ENCODE measurements at regions not wholly inside any gene's neighbourhood (a gene's known extent, or its start where the extent isn't known, plus 50 kb on each side); places are given as distances from the start of the nearest gene placed in this dataset.
"Not testable (repeated sequence)": the region's sequence is repeated elsewhere in the genome, so short reads cannot be mapped to it uniquely, and the experiment has no call there.

DNA sequence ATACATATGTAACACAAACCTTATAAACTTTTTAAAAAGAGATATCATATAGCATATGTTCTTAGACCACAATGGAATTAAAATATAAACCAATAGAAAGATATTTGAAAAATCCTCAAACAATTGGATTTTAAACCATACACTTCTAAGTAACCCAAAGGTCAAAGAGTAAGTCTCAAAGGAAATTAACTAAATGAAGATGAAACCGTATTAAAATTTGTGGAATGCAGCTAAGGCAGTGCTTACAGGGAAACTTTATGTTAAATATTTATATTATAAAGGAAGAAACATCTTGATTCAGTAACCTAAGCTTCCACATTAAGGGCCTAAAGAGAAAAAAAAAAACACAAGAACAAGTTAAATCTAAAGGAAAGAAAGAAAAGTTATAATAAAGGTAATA lies 966.1 kb downstream of the SLC4A3 start:
- Histone ChIP-seq H3K36me3 (ENCODE audit: insufficient read depth, low read length) (no peaks in the 10 kb centered on the region), H3K79me2 (ENCODE audit: insufficient read depth, low read length) (no peaks in the 10 kb centered on the region), H3K4me3 (ENCODE audit: low read length, poor library complexity, severe bottlenecking) (no peak overlapping the region)

DNA sequence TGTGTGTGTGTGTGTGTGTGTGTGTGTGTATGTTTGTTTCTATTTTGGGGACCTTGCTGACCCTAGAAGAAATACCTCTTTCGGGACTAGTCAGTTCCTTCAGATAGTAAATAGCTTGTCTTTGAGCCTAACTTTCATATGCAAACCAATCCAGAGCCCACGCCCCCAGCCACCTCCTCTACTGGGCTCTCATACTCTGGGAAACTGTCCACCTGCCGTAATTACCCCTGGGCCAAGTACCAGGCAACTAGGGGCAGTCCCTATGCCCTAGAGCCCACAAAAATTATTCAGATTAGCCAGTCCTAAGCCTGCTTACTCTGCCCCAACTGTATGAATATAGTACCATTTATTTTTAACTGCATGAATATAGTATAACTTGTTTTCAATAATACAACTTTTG lies 970.4 kb downstream of the EPHA4 start:
- H2AFZ ChIP-seq (ENCODE audit: low read length): no peak overlapping the region
- no peaks in the 10 kb centered on the region for H3K9me3 ChIP-seq (ENCODE audit: insufficient read depth, low read depth, low read length)
- no peaks in the 10 kb centered on the region for H3K36me3 ChIP-seq (ENCODE audit: insufficient read depth, low read length)
- no peak for TF ChIP-seq EZH2phosphoT487 (IDR thresholded peaks at IDR 0.05; ENCODE audit: borderline replicate concordance)
- TF ChIP-seq, protein P1, sequence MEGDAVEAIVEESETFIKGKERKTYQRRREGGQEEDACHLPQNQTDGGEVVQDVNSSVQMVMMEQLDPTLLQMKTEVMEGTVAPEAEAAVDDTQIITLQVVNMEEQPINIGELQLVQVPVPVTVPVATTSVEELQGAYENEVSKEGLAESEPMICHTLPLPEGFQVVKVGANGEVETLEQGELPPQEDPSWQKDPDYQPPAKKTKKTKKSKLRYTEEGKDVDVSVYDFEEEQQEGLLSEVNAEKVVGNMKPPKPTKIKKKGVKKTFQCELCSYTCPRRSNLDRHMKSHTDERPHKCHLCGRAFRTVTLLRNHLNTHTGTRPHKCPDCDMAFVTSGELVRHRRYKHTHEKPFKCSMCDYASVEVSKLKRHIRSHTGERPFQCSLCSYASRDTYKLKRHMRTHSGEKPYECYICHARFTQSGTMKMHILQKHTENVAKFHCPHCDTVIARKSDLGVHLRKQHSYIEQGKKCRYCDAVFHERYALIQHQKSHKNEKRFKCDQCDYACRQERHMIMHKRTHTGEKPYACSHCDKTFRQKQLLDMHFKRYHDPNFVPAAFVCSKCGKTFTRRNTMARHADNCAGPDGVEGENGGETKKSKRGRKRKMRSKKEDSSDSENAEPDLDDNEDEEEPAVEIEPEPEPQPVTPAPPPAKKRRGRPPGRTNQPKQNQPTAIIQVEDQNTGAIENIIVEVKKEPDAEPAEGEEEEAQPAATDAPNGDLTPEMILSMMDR (conservative IDR thresholded peaks at IDR 0.05; ENCODE audit: low read length): no peak
- H4K20me1 ChIP-seq (ENCODE audit: insufficient read depth, low read length, poor library complexity, severe bottlenecking): no peaks in the 10 kb centered on the region
- H3K27me3 ChIP-seq (ENCODE audit: insufficient read depth, low read length, poor library complexity, severe bottlenecking): no peaks in the 10 kb centered on the region
- H3K9me2 ChIP-seq (replicated peaks; ENCODE audit: low read depth, low read length): no peaks in the 10 kb centered on the region
- H3K4me2 ChIP-seq (ENCODE audit: low read depth, low read length, poor library complexity, severe bottlenecking): no peak overlapping the region
- H3K9ac ChIP-seq (ENCODE audit: low read depth, low read length, poor library complexity, severe bottlenecking): no peak overlapping the region
- H3K4me1 ChIP-seq (ENCODE audit: insufficient read depth, low read length, poor library complexity, severe bottlenecking): no peaks in the 10 kb centered on the region
- no peak overlapping the region for H3K4me3 ChIP-seq (ENCODE audit: low read length, poor library complexity, severe bottlenecking)
- no peaks in the 10 kb centered on the region for H3F3A ChIP-seq (ENCODE audit: low read depth)
- no peaks in the 10 kb centered on the region for H3K79me2 ChIP-seq (ENCODE audit: insufficient read depth, low read length)

More for the DNA sequence above, 966.1 kb downstream of the SLC4A3 start:
- Histone ChIP-seq H3K4me1 (ENCODE audit: insufficient read depth, low read length, poor library complexity, severe bottlenecking) (no peaks in the 10 kb centered on the region), H3K9me2 (replicated peaks; ENCODE audit: low read depth, low read length) (no peaks in the 10 kb centered on the region), H3K27me3 (ENCODE audit: insufficient read depth, low read length, poor library complexity, severe bottlenecking) (no peaks in the 10 kb centered on the region), H4K20me1 (ENCODE audit: insufficient read depth, low read length, poor library complexity, severe bottlenecking) (no peaks in the 10 kb centered on the region), H2AFZ (ENCODE audit: low read length) (no peak overlapping the region), H3F3A (ENCODE audit: low read depth) (no peaks in the 10 kb centered on the region), H3K9ac (ENCODE audit: low read depth, low read length, poor library complexity, severe bottlenecking) (no peak overlapping the region), H3K9me3 (ENCODE audit: insufficient read depth, low read depth, low read length) (no peaks in the 10 kb centered on the region), H3K4me2 (ENCODE audit: low read depth, low read length, poor library complexity, severe bottlenecking) (no peak overlapping the region)
- TF ChIP-seq EZH2phosphoT487 (IDR thresholded peaks at IDR 0.05; ENCODE audit: borderline replicate concordance): no peak
- TF ChIP-seq, protein P1 (conservative IDR thresholded peaks at IDR 0.05; ENCODE audit: low read length): no peak

DNA sequence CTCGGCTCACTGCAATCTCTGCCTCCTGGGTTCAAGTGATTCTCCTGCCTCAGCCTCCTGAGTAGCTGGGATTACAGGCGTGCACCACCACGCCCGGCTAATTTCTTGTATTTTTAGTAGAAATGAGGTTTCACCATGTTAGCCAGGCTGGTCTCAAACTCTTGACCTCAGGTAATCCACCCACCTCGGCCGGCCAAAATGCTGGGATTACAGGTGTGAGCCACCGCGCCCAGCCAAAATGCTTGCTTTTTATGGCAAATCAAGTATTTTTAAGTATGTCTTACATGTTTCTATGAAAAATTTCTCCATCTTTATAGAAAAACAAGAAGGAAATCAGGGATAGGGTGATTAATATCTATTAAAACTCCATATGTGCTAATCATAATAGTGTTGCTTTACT lies 959.1 kb downstream of the EPHA4 start:
- not testable (repeated sequence) for H2AFZ ChIP-seq (ENCODE audit: low read length); H3K4me2 ChIP-seq (ENCODE audit: low read depth, low read length, poor library complexity, severe bottlenecking); H3K4me1 ChIP-seq (ENCODE audit: insufficient read depth, low read length, poor library complexity, severe bottlenecking); H3F3A ChIP-seq (ENCODE audit: low read depth); H3K27me3 ChIP-seq (ENCODE audit: insufficient read depth, low read length, poor library complexity, severe bottlenecking); H3K9me3 ChIP-seq (ENCODE audit: insufficient read depth, low read depth, low read length); H3K9ac ChIP-seq (ENCODE audit: low read depth, low read length, poor library complexity, severe bottlenecking); H3K79me2 ChIP-seq (ENCODE audit: insufficient read depth, low read length); H3K4me3 ChIP-seq (ENCODE audit: low read length, poor library complexity, severe bottlenecking); H3K9me2 ChIP-seq (replicated peaks; ENCODE audit: low read depth, low read length); H4K20me1 ChIP-seq (ENCODE audit: insufficient read depth, low read length, poor library complexity, severe bottlenecking); H3K36me3 ChIP-seq (ENCODE audit: insufficient read depth, low read length)

DNA sequence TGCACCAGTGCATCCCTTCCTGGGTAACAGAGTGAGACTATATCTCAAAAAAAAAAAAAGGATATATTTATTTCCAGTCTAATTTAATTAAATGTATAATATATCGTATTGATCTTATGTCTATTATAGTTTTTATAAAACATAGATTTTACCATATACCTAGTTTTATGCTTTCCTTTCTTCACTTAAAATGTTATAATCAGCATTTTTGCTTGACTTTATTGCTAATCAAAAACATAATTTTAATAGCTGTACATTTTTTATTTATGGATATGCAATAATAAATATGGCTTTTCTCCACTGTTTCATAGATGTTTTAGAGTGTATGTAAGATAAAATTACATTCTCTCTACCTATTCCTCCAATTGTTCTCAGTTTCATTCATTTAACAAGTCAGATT lies 958.0 kb downstream of the EPHA4 start:
- no peaks in the 10 kb centered on the region for H3K27me3 ChIP-seq (ENCODE audit: insufficient read depth, low read length, poor library complexity, severe bottlenecking)
- H3K4me1 ChIP-seq (ENCODE audit: insufficient read depth, low read length, poor library complexity, severe bottlenecking): no peaks in the 10 kb centered on the region
- H2AFZ ChIP-seq (ENCODE audit: low read length): no peak overlapping the region
- no peak overlapping the region for H3K4me3 ChIP-seq (ENCODE audit: low read length, poor library complexity, severe bottlenecking)
- H3K9me2 ChIP-seq (replicated peaks; ENCODE audit: low read depth, low read length): no peaks in the 10 kb centered on the region
- no peaks in the 10 kb centered on the region for H3K79me2 ChIP-seq (ENCODE audit: insufficient read depth, low read length)
- no peaks in the 10 kb centered on the region for H4K20me1 ChIP-seq (ENCODE audit: insufficient read depth, low read length, poor library complexity, severe bottlenecking)
- no peak for TF ChIP-seq EZH2phosphoT487 (IDR thresholded peaks at IDR 0.05; ENCODE audit: borderline replicate concordance)
- TF ChIP-seq, protein P1 (conservative IDR thresholded peaks at IDR 0.05; ENCODE audit: low read length): no peak
- H3K4me2 ChIP-seq (ENCODE audit: low read depth, low read length, poor library complexity, severe bottlenecking): no peak overlapping the region
- H3K9me3 ChIP-seq (ENCODE audit: insufficient read depth, low read depth, low read length): no peaks in the 10 kb centered on the region
- no peaks in the 10 kb centered on the region for H3K36me3 ChIP-seq (ENCODE audit: insufficient read depth, low read length)
- H3F3A ChIP-seq (ENCODE audit: low read depth): no peaks in the 10 kb centered on the region
- H3K9ac ChIP-seq (ENCODE audit: low read depth, low read length, poor library complexity, severe bottlenecking): no peak overlapping the region

Measured in Loucy (cell line).